Astrocyte (in vitro differentiated cells and primary cell): ENCODE measurements at regions not wholly inside any gene's neighbourhood (a gene's known extent, or its start where the extent isn't known, plus 50 kb on each side); places are given as distances from the start of the nearest gene placed in this dataset.

ENCODE experiments used
- DNase-seq: peaks from one replicate; pipeline ENCODE4 v3.0.0-alpha.2; 2010; ENCODE audit warnings: low read depth
- FAIRE-seq: peaks from 2 replicates; lab custom pipeline; 2011; peaks lifted over from hg19 to GRCh38; lab: Jason Lieb, UNC
- H2AFZ ChIP-seq: 2 replicates; pipeline ENCODE4 v1.6.0; 2012; ENCODE audit warnings: low read depth, low read length, inconsistent platforms
- H3K27ac ChIP-seq: 2 replicates; pipeline ENCODE4 v1.5.1; 2011; ENCODE audit warnings: low read depth, low read length, inconsistent platforms
- H3K27me3 ChIP-seq: 2 replicates; pipeline ENCODE4 v1.6.0; 2011; ENCODE audit warnings: low read length, inconsistent platforms; ENCODE audit not compliant: insufficient read depth
- H3K36me3 ChIP-seq: 2 replicates; pipeline ENCODE4 v1.5.1; 2011; ENCODE audit warnings: low read length, inconsistent platforms; ENCODE audit not compliant: insufficient read depth
- H3K4me1 ChIP-seq: 2 replicates; pipeline ENCODE4 v1.5.1; 2011; ENCODE audit warnings: low read length, inconsistent platforms; ENCODE audit not compliant: insufficient read depth
- H3K4me2 ChIP-seq: 2 replicates; pipeline ENCODE4 v1.6.0; 2012; ENCODE audit warnings: low read length, inconsistent platforms
- H3K4me3 ChIP-seq: 2 replicates; pipeline ENCODE4 v1.5.1; 2011; ENCODE audit warnings: low read depth, mild to moderate bottlenecking, low read length, inconsistent platforms; ENCODE audit not compliant: insufficient read depth
- H3K79me2 ChIP-seq: 2 replicates; pipeline ENCODE4 v1.6.0; 2012; ENCODE audit warnings: mild to moderate bottlenecking, low read length, inconsistent platforms; ENCODE audit not compliant: insufficient read depth
- H3K9ac ChIP-seq: 2 replicates; pipeline ENCODE4 v1.6.0; 2012; ENCODE audit warnings: mild to moderate bottlenecking, low read length, inconsistent platforms
- H3K9me3 ChIP-seq: 2 replicates; pipeline ENCODE4 v1.5.1; 2012; ENCODE audit warnings: low read depth, mild to moderate bottlenecking, low read length, inconsistent platforms; ENCODE audit not compliant: insufficient read depth
- H4K20me1 ChIP-seq: 2 replicates; pipeline ENCODE4 v1.6.0; 2012; ENCODE audit warnings: low read length, inconsistent platforms; ENCODE audit not compliant: insufficient read depth
- H3K27ac Mint-ChIP-seq: one replicate; pipeline ENCODE4 v1.8.0; 2021; ENCODE audit warnings: mild to moderate bottlenecking, mixed read lengths; ENCODE audit not compliant: unreplicated experiment
- H3K27me3 Mint-ChIP-seq: one replicate; pipeline ENCODE4 v1.8.0; 2021; ENCODE audit warnings: low read depth, mixed read lengths; ENCODE audit not compliant: unreplicated experiment
- H3K36me3 Mint-ChIP-seq: one replicate; pipeline ENCODE4 v1.8.0; 2021; ENCODE audit warnings: low read depth, mixed read lengths; ENCODE audit not compliant: unreplicated experiment
- H3K4me1 Mint-ChIP-seq: one replicate; pipeline ENCODE4 v1.8.0; 2021; ENCODE audit warnings: low read depth, mixed read lengths; ENCODE audit not compliant: unreplicated experiment
- H3K4me3 Mint-ChIP-seq: one replicate; pipeline ENCODE4 v1.8.0; 2021; ENCODE audit warnings: mild to moderate bottlenecking, moderate library complexity, mixed read lengths; ENCODE audit not compliant: unreplicated experiment
- H3K9me3 Mint-ChIP-seq: one replicate; pipeline ENCODE4 v1.8.0; 2021; ENCODE audit warnings: mild to moderate bottlenecking, mixed read lengths; ENCODE audit not compliant: unreplicated experiment
- EZH2 ChIP-seq: IDR thresholded peaks from 2 replicates; pipeline ENCODE4 v1.6.1; 2012; ENCODE audit warnings: mild to moderate bottlenecking, low read length, inconsistent platforms; ENCODE audit not compliant: insufficient read depth
- TF ChIP-seq, protein P1 (sequence below): IDR thresholded peaks from 2 replicates; pipeline ENCODE4 v1.5.1; 2011; ENCODE audit warnings: low read depth, mild to moderate bottlenecking, inconsistent platforms, low read length, moderate library complexity; ENCODE audit not compliant: insufficient read depth

DNA sequence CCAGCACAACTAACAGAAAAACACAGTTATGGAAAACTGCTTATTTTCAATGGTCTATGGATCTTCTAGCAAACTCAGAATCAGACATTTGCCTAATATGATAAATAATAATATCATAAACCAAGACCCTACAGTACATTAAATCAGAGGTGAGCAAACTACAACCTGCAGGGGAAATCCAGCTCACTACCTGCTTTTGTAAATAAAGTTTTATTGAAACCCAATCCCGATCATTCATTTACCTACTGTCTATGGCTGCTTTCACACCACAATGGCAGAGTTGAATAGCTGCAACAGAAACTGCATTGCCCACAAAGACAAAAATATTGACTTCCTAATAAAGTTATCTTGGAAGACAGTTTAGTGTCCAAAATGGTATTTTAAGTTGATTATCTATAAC is 108.5 kb downstream of the ELAPOR2 start:
- Histone ChIP-seq H3K4me1 (no peaks in the 10 kb centered on the region), H3K36me3 (no peaks in the 10 kb centered on the region), H3K9me3 (no peaks in the 10 kb centered on the region), H3K27ac (no peak overlapping the region), H4K20me1 (no peaks in the 10 kb centered on the region), H2AFZ (no peak overlapping the region), H3K4me3 (no peak overlapping the region), H3K9ac (no peak overlapping the region), H3K27me3 (no peaks in the 10 kb centered on the region), H3K79me2 (no peaks in the 10 kb centered on the region), H3K4me2 (no peak overlapping the region)
- Mint-ChIP-seq H3K4me1 (peaks cover 16% of the 10 kb centered on the region), H3K27ac (no peak overlapping the region), H3K9me3 (no peaks in the 10 kb centered on the region), H3K4me3 (no peak overlapping the region), H3K27me3 (no peaks in the 10 kb centered on the region), H3K36me3 (no peaks in the 10 kb centered on the region)
- no peak for TF ChIP-seq EZH2
- TF ChIP-seq, protein P1, sequence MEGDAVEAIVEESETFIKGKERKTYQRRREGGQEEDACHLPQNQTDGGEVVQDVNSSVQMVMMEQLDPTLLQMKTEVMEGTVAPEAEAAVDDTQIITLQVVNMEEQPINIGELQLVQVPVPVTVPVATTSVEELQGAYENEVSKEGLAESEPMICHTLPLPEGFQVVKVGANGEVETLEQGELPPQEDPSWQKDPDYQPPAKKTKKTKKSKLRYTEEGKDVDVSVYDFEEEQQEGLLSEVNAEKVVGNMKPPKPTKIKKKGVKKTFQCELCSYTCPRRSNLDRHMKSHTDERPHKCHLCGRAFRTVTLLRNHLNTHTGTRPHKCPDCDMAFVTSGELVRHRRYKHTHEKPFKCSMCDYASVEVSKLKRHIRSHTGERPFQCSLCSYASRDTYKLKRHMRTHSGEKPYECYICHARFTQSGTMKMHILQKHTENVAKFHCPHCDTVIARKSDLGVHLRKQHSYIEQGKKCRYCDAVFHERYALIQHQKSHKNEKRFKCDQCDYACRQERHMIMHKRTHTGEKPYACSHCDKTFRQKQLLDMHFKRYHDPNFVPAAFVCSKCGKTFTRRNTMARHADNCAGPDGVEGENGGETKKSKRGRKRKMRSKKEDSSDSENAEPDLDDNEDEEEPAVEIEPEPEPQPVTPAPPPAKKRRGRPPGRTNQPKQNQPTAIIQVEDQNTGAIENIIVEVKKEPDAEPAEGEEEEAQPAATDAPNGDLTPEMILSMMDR = no peak
- FAIRE-seq = no peak
- no peak for DNase-seq

DNA sequence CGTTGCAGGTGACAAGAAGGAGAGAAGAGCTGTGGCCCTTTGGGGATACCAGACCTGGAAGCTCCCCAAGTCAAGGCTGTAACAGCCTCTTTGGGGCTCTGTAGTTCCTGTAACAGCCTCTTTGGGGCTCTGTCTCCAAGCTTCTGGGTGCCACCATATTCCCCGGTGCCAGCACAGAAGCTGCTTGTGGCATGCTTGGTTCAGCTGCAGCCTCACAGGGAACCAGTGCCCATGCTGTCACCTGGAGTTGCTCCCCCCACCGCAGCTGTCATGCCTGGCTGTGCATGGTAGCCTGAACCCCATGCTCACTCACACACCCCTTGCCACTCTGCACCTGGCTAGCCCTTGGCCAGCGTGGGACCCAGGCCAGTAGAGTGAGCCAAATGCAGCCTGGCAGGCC is 109.1 kb downstream of the ELAPOR2 start:
- Histone ChIP-seq H4K20me1 (no peaks in the 10 kb centered on the region), H3K4me1 (no peaks in the 10 kb centered on the region), H3K9ac (no peak overlapping the region), H3K27ac (no peak overlapping the region), H3K36me3 (no peaks in the 10 kb centered on the region), H3K27me3 (no peaks in the 10 kb centered on the region), H3K4me3 (no peak overlapping the region), H2AFZ (no peak overlapping the region), H3K79me2 (no peaks in the 10 kb centered on the region), H3K9me3 (no peaks in the 10 kb centered on the region), H3K4me2 (no peak overlapping the region)
- H3K36me3 Mint-ChIP-seq = no peaks in the 10 kb centered on the region
- no peak overlapping the region for H3K4me3 Mint-ChIP-seq
- peaks cover 16% of the 10 kb centered on the region for H3K4me1 Mint-ChIP-seq
- no peaks in the 10 kb centered on the region for H3K27me3 Mint-ChIP-seq
- FAIRE-seq (no peak), DNase-seq (no peak)
- no peaks in the 10 kb centered on the region for H3K9me3 Mint-ChIP-seq
- H3K27ac Mint-ChIP-seq = no peak overlapping the region
- no peak for TF ChIP-seq EZH2
- TF ChIP-seq, protein P1 = no peak

DNA sequence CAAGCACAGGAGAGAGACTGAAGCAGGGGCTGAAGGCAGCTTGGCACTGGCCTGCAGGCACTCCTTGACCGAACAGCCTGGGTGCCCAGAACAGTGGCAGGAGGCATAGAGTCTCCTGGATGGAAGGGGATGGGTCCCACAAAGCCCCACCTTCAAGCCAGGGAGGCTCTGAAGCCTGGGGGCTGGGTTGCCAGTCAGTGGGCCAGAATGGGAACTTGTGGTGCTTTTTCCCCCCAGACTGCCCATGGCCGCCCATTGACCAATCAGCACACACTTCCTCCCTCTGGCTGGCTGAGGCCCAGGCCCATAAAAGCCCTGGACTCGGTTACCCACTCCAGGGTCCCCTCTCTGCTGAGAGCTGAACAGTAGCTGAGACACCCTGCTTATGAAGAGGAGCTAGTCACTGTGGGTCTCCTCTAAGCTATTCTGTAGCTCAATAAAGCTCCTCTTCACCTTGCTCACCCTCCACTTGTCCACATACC is 109.6 kb downstream of the ELAPOR2 start:
- H3K9me3 Mint-ChIP-seq = no peaks in the 10 kb centered on the region

More for the DNA sequence above, 109.6 kb downstream of the ELAPOR2 start:
- Mint-ChIP-seq H3K27ac (no peak overlapping the region), H3K4me3 (no peak overlapping the region), H3K4me1 (peaks cover 16% of the 10 kb centered on the region), H3K36me3 (no peaks in the 10 kb centered on the region), H3K27me3 (no peaks in the 10 kb centered on the region)
- FAIRE-seq (no peak), DNase-seq (no peak)
- Histone ChIP-seq H3K27ac (no peak overlapping the region), H3K27me3 (no peaks in the 10 kb centered on the region), H3K36me3 (no peaks in the 10 kb centered on the region), H4K20me1 (no peaks in the 10 kb centered on the region), H3K9ac (no peak overlapping the region), H3K79me2 (no peaks in the 10 kb centered on the region), H2AFZ (no peak overlapping the region), H3K4me2 (no peak overlapping the region), H3K9me3 (no peaks in the 10 kb centered on the region), H3K4me1 (no peaks in the 10 kb centered on the region), H3K4me3 (no peak overlapping the region)
- TF ChIP-seq EZH2 = no peak
- TF ChIP-seq, protein P1 = no peak
